ENCODE measurements at regions not wholly inside any gene's neighbourhood (a gene's known extent, or its start where the extent isn't known, plus 50 kb on each side); places are given as distances from the start of the nearest gene placed in this dataset.

DNA sequence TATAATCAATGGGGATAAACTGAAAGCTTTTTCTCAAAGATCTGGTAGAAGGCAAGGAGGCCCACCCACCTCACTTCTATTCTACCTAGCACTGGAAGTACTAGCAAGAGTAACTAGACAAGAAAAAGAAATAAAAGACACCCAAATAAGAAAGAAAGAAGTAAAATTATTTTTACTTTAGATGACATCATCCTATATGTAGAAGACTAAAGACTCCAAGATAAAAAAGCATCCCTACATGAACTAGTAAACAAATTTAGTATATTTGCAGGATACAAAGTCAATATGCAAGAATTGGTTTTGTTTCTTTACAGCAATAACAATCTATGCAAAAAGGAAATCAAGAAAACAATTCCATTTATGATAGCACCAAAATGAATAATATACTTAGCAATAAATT, 201.5 kb upstream of the KIRREL3 start:
- TF ChIP-seq POLR2A (IDR thresholded peaks at IDR 0.05; ENCODE audit: low read depth, low read length) (no peak), TAF1 (IDR thresholded peaks at IDR 0.05; ENCODE audit: borderline replicate concordance, low read depth, low read length) (no peak)
